CD14-positive monocyte (primary cell): ENCODE measurements at regions not wholly inside any gene's neighbourhood (a gene's known extent, or its start where the extent isn't known, plus 50 kb on each side); places are given as distances from the start of the nearest gene placed in this dataset.

Source experiments
- DNase-seq, 3 donors: peaks; one replicate each; pipeline ENCODE4 v3.0.0-alpha.2; 2011 to 2022
- H2AFZ ChIP-seq: 2 replicates; pipeline ENCODE4 v1.6.0; 2012; ENCODE audit warnings: mild to moderate bottlenecking, low read depth, low read length, inconsistent platforms; ENCODE audit not compliant: insufficient read depth, poor library complexity, severe bottlenecking
- H3K27ac ChIP-seq, 2 donors: 1 replicate in 1 of 2; 2 replicates in 1 of 2; pipeline ENCODE4 v1.5.1; 2012 to 2013; ENCODE audit warnings: low read length in 2 of 2, control low read depth in 1 of 2, inconsistent platforms in 1 of 2, low read depth in 1 of 2, mild to moderate bottlenecking in 1 of 2
- H3K27me3 ChIP-seq, 2 donors: one replicate each; pipeline versions ENCODE4 v1.6.0 to v1.6.1; 2011 to 2013; ENCODE audit warnings: low read length in 2 of 2; ENCODE audit not compliant: control insufficient read depth in 2 of 2, insufficient read depth in 2 of 2
- H3K36me3 ChIP-seq, 2 donors: replicated peaks in 1 of 2; 1 replicate in 1 of 2; 2 replicates in 1 of 2; pipeline versions ENCODE4 v1.5.1 to v1.6.1; 2012 to 2013; ENCODE audit warnings: low read length in 2 of 2, control low read depth in 1 of 2, inconsistent platforms in 1 of 2, mild to moderate bottlenecking in 1 of 2; ENCODE audit not compliant: insufficient read depth in 2 of 2, control insufficient read depth in 1 of 2
- H3K4me1 ChIP-seq, 2 donors: 1 replicate in 1 of 2; 2 replicates in 1 of 2; pipeline versions ENCODE4 v1.5.1 to v1.6.1; 2012 to 2013; ENCODE audit warnings: low read length in 2 of 2, control low read depth in 1 of 2, inconsistent platforms in 1 of 2, mild to moderate bottlenecking in 1 of 2, moderate library complexity in 1 of 2; ENCODE audit not compliant: insufficient read depth in 2 of 2, control insufficient read depth in 1 of 2
- H3K4me2 ChIP-seq: replicated peaks from 2 replicates; pipeline ENCODE3; 2012; ENCODE audit warnings: low read length, moderate library complexity, mild to moderate bottlenecking; ENCODE audit not compliant: poor library complexity, severe bottlenecking; ENCODE audit errors: extremely low read depth
- H3K4me3 ChIP-seq, 3 experiments: fragments of 200-600 bp in 1 of 3; sonication (generic) in 1 of 3; replicated peaks in 1 of 3; 1 replicate in 2 of 3; 2 replicates in 1 of 3; pipeline ENCODE4 v1.5.1; 2011 to 2013; ENCODE audit warnings: low read length in 3 of 3, mild to moderate bottlenecking in 3 of 3, control low read depth in 2 of 3, low read depth in 2 of 3, inconsistent platforms in 1 of 3, moderate library complexity in 1 of 3
- H3K79me2 ChIP-seq: 2 replicates; pipeline ENCODE4 v1.6.0; 2012; ENCODE audit warnings: mild to moderate bottlenecking, control low read depth, inconsistent platforms, low read length, moderate library complexity; ENCODE audit not compliant: insufficient read depth
- H3K9ac ChIP-seq: 2 replicates; pipeline ENCODE4 v1.6.0; 2017; ENCODE audit warnings: low read length, mild to moderate bottlenecking; ENCODE audit not compliant: insufficient read depth, poor library complexity, severe bottlenecking
- H3K9me3 ChIP-seq, 2 donors: replicated peaks in 1 of 2; 1 replicate in 1 of 2; 2 replicates in 1 of 2; pipeline versions ENCODE4 v1.5.1 to v1.6.1; 2012 to 2013; ENCODE audit warnings: low read length in 2 of 2, control low read depth in 1 of 2; ENCODE audit not compliant: control insufficient read depth in 1 of 2, insufficient read depth in 1 of 2
- H4K20me1 ChIP-seq: 2 replicates; pipeline ENCODE4 v1.6.0; 2012; ENCODE audit warnings: mild to moderate bottlenecking, low read length, control low read depth, moderate library complexity; ENCODE audit not compliant: insufficient read depth
- H3K27ac Mint-ChIP-seq, 7 donors: one replicate each; pipeline ENCODE4 v1.8.0; 2020; ENCODE audit warnings: mild to moderate bottlenecking in 7 of 7, mixed read lengths in 7 of 7, moderate library complexity in 6 of 7, inconsistent platforms in 2 of 7
- H3K27me3 Mint-ChIP-seq, 3 donors: one replicate each; pipeline ENCODE4 v1.8.0; 2021 to 2022; ENCODE audit warnings: low read depth in 3 of 3, mild to moderate bottlenecking in 3 of 3, mixed read lengths in 3 of 3, moderate library complexity in 3 of 3, inconsistent platforms in 1 of 3
- H3K36me3 Mint-ChIP-seq, 2 donors: one replicate each; pipeline ENCODE4 v1.8.0; 2020; ENCODE audit warnings: mixed read lengths in 2 of 2, inconsistent platforms in 1 of 2, mild to moderate bottlenecking in 1 of 2
- H3K4me1 Mint-ChIP-seq: one replicate; pipeline ENCODE4 v1.8.0; 2020; ENCODE audit warnings: mild to moderate bottlenecking, mixed read lengths
- H3K4me3 Mint-ChIP-seq, 2 donors: one replicate each; pipeline ENCODE4 v1.8.0; 2020; ENCODE audit warnings: mild to moderate bottlenecking in 2 of 2, mixed read lengths in 2 of 2, moderate library complexity in 1 of 2
- H3K9me3 Mint-ChIP-seq, 7 donors: one replicate each; pipeline ENCODE4 v1.8.0; 2020 to 2022; ENCODE audit warnings: mixed read lengths in 7 of 7, mild to moderate bottlenecking in 6 of 7, moderate library complexity in 6 of 7, inconsistent platforms in 2 of 7
- WGBS: methylation state at CpG from one replicate; pipeline ENCODE4 v1.1.5; 2013; ENCODE audit warnings: missing lambda C conversion rate; ENCODE audit not compliant: insufficient coverage; 5-methylcytosine and 5-hydroxymethylcytosine counted together
- intact Hi-C, 2 donors: fragments of 100-400 bp; cut with micrococcal nuclease; formaldehyde crosslinking; loops; one replicate each; pipeline versions ENCODE4 v1.15.0 to v1.15.1; 2023
- TF ChIP-seq, protein P1 (sequence below): fragments of 200-600 bp; IDR thresholded peaks from one replicate; pipeline ENCODE4 v1.8.0; 2022; ENCODE audit warnings: antibody characterized with exemption, mild to moderate bottlenecking

DNA sequence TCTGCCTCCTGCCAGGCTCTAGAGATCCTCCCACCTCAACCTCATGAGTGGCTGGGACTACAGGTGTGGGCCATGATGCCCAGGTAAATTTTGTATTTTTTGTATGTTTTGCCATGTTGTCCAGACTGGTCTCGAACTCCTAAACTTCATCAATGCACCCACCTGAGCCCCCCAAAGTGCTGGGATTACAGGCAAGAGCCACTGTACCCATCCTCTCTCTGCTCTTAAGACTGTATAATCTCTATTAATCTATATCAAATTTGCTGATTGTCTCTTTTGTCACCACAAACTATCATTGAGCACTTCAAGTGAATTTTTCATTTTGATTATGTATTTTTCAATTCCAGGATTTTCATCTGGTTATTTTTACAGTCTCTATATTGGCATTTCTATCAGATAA lies 440.3 kb downstream of the NOVA1 start:
- no peak overlapping the region for H3K27ac ChIP-seq
- Mint-ChIP-seq H3K9me3 (peaks cover 2 to 11% (median 5%) of the 10 kb centered on the region in 7 donors), H3K4me3 (no peak overlapping the region), H3K4me1 (no peaks in the 10 kb centered on the region), H3K27ac (no peak overlapping the region), H3K36me3 (no peaks in the 10 kb centered on the region), H3K27me3 (peaks cover 0 to 3% (median 0%) of the 10 kb centered on the region in 3 donors)
- intact Hi-C loops = no loop called here
- H3K4me2 ChIP-seq = no peak overlapping the region
- H3K4me1 ChIP-seq = no peaks in the 10 kb centered on the region
- H3K9ac ChIP-seq = no peak overlapping the region
- no peaks in the 10 kb centered on the region for H4K20me1 ChIP-seq
- DNase-seq = no peak
- no peaks in the 10 kb centered on the region for H3K79me2 ChIP-seq
- peaks cover 0 to 5% of the 10 kb centered on the region in 2 donors for H3K9me3 ChIP-seq
- no CpG with 5 or more reads among the region's 1 CpG for WGBS
- TF ChIP-seq, protein P1, sequence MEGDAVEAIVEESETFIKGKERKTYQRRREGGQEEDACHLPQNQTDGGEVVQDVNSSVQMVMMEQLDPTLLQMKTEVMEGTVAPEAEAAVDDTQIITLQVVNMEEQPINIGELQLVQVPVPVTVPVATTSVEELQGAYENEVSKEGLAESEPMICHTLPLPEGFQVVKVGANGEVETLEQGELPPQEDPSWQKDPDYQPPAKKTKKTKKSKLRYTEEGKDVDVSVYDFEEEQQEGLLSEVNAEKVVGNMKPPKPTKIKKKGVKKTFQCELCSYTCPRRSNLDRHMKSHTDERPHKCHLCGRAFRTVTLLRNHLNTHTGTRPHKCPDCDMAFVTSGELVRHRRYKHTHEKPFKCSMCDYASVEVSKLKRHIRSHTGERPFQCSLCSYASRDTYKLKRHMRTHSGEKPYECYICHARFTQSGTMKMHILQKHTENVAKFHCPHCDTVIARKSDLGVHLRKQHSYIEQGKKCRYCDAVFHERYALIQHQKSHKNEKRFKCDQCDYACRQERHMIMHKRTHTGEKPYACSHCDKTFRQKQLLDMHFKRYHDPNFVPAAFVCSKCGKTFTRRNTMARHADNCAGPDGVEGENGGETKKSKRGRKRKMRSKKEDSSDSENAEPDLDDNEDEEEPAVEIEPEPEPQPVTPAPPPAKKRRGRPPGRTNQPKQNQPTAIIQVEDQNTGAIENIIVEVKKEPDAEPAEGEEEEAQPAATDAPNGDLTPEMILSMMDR = no peak
- no peak overlapping the region for H2AFZ ChIP-seq
- H3K27me3 ChIP-seq = no peaks in the 10 kb centered on the region
- no peaks in the 10 kb centered on the region for H3K36me3 ChIP-seq
- no peak overlapping the region for H3K4me3 ChIP-seq

DNA sequence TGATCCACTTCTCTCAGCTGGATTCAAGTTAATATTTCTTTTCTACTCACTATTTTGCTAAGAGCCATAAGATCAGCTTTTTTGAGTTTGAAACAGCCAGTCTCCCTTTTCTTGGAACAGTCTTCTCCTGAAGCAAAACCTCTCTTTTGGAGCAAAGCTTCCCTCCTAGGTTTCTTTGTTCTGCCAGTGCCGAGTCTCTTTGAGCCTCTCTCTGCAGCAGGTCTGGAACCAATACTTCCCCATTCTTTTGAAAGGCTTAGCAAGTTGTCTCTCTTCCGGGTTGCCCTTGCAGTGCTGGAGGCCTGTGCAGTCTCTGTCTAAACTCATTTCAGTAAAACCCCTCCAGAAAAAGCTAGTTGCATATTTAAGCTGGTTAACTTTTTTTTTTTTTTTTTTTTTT lies 454.8 kb downstream of the NOVA1 start:
- no peaks in the 10 kb centered on the region for H3K79me2 ChIP-seq
- H3K27me3 ChIP-seq = no peaks in the 10 kb centered on the region
- H4K20me1 ChIP-seq = no peaks in the 10 kb centered on the region
- no peak overlapping the region for H3K4me3 ChIP-seq
- no peak overlapping the region for H3K4me2 ChIP-seq
- no peak overlapping the region for H3K9ac ChIP-seq
- no peaks in the 10 kb centered on the region for H3K9me3 ChIP-seq
- TF ChIP-seq, protein P1 = no peak
- no peaks in the 10 kb centered on the region for H3K4me1 ChIP-seq
- Mint-ChIP-seq H3K4me3 (no peak overlapping the region), H3K36me3 (no peaks in the 10 kb centered on the region), H3K27me3 (no peaks in the 10 kb centered on the region), H3K4me1 (no peaks in the 10 kb centered on the region), H3K9me3 (peaks cover 0 to 2% (median 0%) of the 10 kb centered on the region in 7 donors), H3K27ac (no peak overlapping the region)
- intact Hi-C loops = no loop called here
- H3K36me3 ChIP-seq = no peaks in the 10 kb centered on the region
- H3K27ac ChIP-seq = no peak overlapping the region
- no peak for DNase-seq
- no CpG with 5 or more reads among the region's 2 CpGs for whole genome bisulfite sequencing
- no peak overlapping the region for H2AFZ ChIP-seq
